ENCODE measurements at regions not wholly inside any gene's neighbourhood (a gene's known extent, or its start where the extent isn't known, plus 50 kb on each side); places are given as distances from the start of the nearest gene placed in this dataset.

GRCh38 chr3:157097198-157097597 lies 62.7 kb downstream of the CCNL1 start:
- CTCF ChIA-PET, result interaction anchor here (1.0 to 7.1 kb wide), 3 partner anchors 7 to 16 kb away, joined by 3 to 37 read pairs (median 3); no protein-coding TSS in a partner anchor
- POLR2A ChIA-PET, result interaction anchor here (2.2 kb wide), 1 partner anchor 8 kb away, joined by 9 read pairs; no protein-coding TSS in a partner anchor

GRCh38 chr3:157096328-157096727 lies 63.6 kb downstream of the CCNL1 start:
- CTCF ChIA-PET, result interaction anchor here (1.2 kb wide), 1 partner anchor 10 kb away, joined by 3 read pairs; no protein-coding TSS in a partner anchor
- POLR2A ChIA-PET, result no interaction called here
